Breast epithelium (tissue), 3 donors: ENCODE measurements at regions not wholly inside any gene's neighbourhood (a gene's known extent, or its start where the extent isn't known, plus 50 kb on each side); places are given as distances from the start of the nearest gene placed in this dataset.

Experiments used
- CTCF ChIP-seq, 3 donors: fragments of 450-650 bp; IDR thresholded peaks; one replicate each; pipeline ENCODE4 v1.5.1; 2016 to 2017; ENCODE audit warnings: antibody characterized with exemption in 3 of 3, mild to moderate bottlenecking in 3 of 3, moderate library complexity in 3 of 3
- POLR2A ChIP-seq: fragments of 450-650 bp; IDR thresholded peaks from one replicate; pipeline ENCODE4 v1.6.1; 2016; ENCODE audit warnings: antibody characterized with exemption, mild to moderate bottlenecking, moderate library complexity
- POLR2AphosphoS5 ChIP-seq, 3 donors: sonication (generic); formaldehyde crosslinking; IDR thresholded peaks; one replicate each; pipeline ENCODE4 v1.6.1; 2017; ENCODE audit warnings: antibody characterized with exemption in 3 of 3

- TF ChIP-seq CTCF (IDR thresholded peaks at IDR 0.05) (no peak), POLR2A (no peak), POLR2AphosphoS5 (IDR thresholded peaks at IDR 0.05) (no peak)
These were observed 1089.6 kb upstream of the SORCS1 start for GRCh38 chr10:108254089-108254488.
